ENCODE measurements at regions not wholly inside any gene's neighbourhood (a gene's known extent, or its start where the extent isn't known, plus 50 kb on each side); places are given as distances from the start of the nearest gene placed in this dataset.
A peak's percentile ranks its signal among the peaks of the same experiment; 100 is the strongest.

DNA sequence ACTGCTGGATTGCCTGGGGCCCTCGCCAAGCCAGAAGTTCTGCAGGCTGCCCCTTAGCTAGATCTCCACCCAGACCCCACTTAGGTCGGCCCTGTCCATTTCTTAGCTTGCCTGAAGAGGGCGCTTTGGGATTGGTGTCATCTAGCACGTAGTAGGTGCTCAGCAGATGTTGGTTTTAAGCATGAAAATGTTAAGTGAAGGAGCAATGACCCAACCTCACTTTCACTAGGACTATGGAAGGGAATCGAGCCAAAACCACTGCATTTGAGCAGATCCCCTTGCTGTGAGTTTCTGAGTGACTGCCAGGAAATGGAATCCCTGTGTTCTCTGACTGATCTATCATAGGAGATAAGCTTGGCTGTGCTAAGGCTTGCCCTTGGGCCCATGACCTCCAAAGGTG is 131.7 kb upstream of the EEPD1 start:
- TF ChIP-seq, protein P1, sequence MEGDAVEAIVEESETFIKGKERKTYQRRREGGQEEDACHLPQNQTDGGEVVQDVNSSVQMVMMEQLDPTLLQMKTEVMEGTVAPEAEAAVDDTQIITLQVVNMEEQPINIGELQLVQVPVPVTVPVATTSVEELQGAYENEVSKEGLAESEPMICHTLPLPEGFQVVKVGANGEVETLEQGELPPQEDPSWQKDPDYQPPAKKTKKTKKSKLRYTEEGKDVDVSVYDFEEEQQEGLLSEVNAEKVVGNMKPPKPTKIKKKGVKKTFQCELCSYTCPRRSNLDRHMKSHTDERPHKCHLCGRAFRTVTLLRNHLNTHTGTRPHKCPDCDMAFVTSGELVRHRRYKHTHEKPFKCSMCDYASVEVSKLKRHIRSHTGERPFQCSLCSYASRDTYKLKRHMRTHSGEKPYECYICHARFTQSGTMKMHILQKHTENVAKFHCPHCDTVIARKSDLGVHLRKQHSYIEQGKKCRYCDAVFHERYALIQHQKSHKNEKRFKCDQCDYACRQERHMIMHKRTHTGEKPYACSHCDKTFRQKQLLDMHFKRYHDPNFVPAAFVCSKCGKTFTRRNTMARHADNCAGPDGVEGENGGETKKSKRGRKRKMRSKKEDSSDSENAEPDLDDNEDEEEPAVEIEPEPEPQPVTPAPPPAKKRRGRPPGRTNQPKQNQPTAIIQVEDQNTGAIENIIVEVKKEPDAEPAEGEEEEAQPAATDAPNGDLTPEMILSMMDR (IDR thresholded peaks at IDR 0.05), result peak in 1 of 7 experiments; percentile 6
- no peak for TF ChIP-seq POLR2A (IDR thresholded peaks at IDR 0.05)
